ENCODE measurements at regions not wholly inside any gene's neighbourhood (a gene's known extent, or its start where the extent isn't known, plus 50 kb on each side); places are given as distances from the start of the nearest gene placed in this dataset.

DNA sequence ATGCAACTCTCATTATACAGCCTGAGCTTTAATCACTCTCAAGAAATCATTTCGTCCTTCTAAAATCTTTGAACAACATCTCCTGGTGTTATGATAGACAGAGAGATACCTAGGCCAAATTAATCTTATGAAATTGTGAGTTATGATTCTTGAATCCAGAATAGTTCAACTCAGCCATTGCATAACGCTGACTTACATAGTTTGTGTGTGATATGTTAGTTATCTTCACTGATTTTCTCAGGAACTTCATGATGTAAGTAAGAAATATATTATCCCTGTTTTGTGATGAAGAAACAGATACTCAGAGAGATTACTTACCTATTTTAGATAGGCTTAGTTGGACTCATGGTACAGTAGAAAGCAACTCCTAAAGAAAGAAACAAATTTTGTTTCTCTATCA lies 684.4 kb downstream of the ZEB2 start:
- Histone ChIP-seq H3K9me3 (ENCODE audit: control insufficient read depth, low read length) (no peaks in the 10 kb centered on the region), H3K4me1 (ENCODE audit: control insufficient read depth, insufficient read depth, low read length, poor library complexity, severe bottlenecking) (no peaks in the 10 kb centered on the region), H3K4me3 (ENCODE audit: insufficient read depth, low read depth, low read length, poor library complexity, severe bottlenecking) (no peak overlapping the region), H3K36me3 (ENCODE audit: control insufficient read depth, insufficient read depth, low read length) (no peaks in the 10 kb centered on the region), H3K27ac (ENCODE audit: insufficient read depth, low read length, poor library complexity, severe bottlenecking) (no peak overlapping the region), H3K27me3 (replicated peaks; ENCODE audit: control insufficient read depth, insufficient read depth, low read length, poor library complexity, severe bottlenecking) (no peaks in the 10 kb centered on the region)
- DNase-seq = no peak

DNA sequence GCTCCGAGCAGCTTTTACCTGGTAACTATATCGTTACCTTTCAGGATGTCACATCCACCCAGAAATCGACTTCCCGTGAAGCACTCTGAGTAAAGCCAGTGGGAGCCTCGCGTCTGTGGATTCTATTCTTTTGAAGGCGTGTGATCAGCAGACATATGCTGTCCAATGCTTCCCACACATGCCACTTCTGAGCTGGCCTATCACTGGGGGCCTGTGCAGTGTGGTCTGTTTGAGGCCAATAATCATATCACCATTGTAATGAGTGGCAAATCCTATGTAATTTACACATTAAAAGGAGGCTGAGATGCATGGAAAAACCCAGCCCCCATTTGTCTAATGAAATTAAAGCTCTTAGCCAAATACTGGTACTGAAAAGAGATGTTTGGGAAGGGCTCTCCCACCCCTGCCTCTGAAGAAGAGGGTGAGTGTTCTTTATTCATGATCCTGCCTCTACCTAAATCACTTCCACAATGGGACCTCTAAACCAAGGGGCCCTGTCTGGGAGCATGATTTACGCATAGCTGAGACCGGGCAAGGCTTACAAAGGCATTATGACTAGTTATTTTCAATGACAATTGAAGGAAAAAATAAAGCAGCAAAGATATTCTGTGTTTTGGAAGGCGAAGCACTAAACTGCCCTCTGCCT lies 686.8 kb downstream of the ZEB2 start:
- no peaks in the 10 kb centered on the region for H3K4me1 ChIP-seq (ENCODE audit: control insufficient read depth, insufficient read depth, low read length, poor library complexity, severe bottlenecking)
- no peak overlapping the region for H3K4me3 ChIP-seq (ENCODE audit: insufficient read depth, low read depth, low read length, poor library complexity, severe bottlenecking)
- no peaks in the 10 kb centered on the region for H3K9me3 ChIP-seq (ENCODE audit: control insufficient read depth, low read length)
- no peaks in the 10 kb centered on the region for H3K27me3 ChIP-seq (replicated peaks; ENCODE audit: control insufficient read depth, insufficient read depth, low read length, poor library complexity, severe bottlenecking)
- H3K27ac ChIP-seq (ENCODE audit: insufficient read depth, low read length, poor library complexity, severe bottlenecking) = no peak overlapping the region
- no peak for DNase-seq
- H3K36me3 ChIP-seq (ENCODE audit: control insufficient read depth, insufficient read depth, low read length) = no peaks in the 10 kb centered on the region

GRCh38 chr2:143830476-143830875 lies 689.4 kb downstream of the ZEB2 start:
- no peaks in the 10 kb centered on the region for H3K9me3 ChIP-seq (ENCODE audit: control insufficient read depth, low read length)
- no peak overlapping the region for H3K4me3 ChIP-seq (ENCODE audit: insufficient read depth, low read depth, low read length, poor library complexity, severe bottlenecking)
- H3K36me3 ChIP-seq (ENCODE audit: control insufficient read depth, insufficient read depth, low read length) = no peaks in the 10 kb centered on the region
- H3K27me3 ChIP-seq (replicated peaks; ENCODE audit: control insufficient read depth, insufficient read depth, low read length, poor library complexity, severe bottlenecking) = no peaks in the 10 kb centered on the region
- no peak overlapping the region for H3K27ac ChIP-seq (ENCODE audit: insufficient read depth, low read length, poor library complexity, severe bottlenecking)
- no peak for DNase-seq
- H3K4me1 ChIP-seq (ENCODE audit: control insufficient read depth, insufficient read depth, low read length, poor library complexity, severe bottlenecking) = no peaks in the 10 kb centered on the region

DNA sequence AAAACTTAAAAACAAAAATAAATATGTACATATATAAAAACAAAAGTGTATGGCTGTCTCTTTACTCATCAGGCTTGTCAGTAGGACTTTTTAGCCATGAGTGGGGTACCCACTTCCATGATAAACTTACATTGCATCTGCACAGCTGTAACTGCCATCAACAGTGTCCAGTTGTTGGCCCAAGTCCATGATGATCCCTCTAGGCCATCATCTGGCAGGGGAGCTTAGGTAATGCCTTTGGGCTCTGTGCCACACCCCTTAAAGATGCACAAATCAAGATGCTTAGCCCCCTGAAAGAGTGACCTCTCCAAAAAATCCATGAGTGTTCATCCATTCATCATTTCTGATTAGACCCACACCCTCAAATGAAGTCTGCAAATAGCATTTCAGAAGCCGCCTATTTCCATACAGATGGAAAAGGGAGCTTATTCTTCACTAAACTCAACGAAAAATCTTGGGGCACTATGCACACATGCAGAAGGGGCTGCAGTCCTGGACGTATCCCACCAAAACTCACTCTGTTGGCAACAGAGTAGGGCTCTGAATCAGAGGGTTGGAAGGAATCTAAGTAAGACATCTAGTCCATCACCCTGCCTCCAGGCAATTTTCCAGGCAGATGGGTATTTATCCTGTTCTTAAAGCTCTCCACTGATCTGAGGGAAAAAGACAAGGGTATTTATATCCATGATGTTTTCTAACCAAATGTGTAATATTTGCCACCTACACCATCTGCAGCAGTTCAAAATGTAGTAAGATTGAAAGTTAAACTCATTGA lies 691.0 kb downstream of the ZEB2 start:
- H3K36me3 ChIP-seq (ENCODE audit: control insufficient read depth, insufficient read depth, low read length) = no peaks in the 10 kb centered on the region
- H3K4me1 ChIP-seq (ENCODE audit: control insufficient read depth, insufficient read depth, low read length, poor library complexity, severe bottlenecking) = no peaks in the 10 kb centered on the region
- no peaks in the 10 kb centered on the region for H3K9me3 ChIP-seq (ENCODE audit: control insufficient read depth, low read length)
- H3K27me3 ChIP-seq (replicated peaks; ENCODE audit: control insufficient read depth, insufficient read depth, low read length, poor library complexity, severe bottlenecking) = no peaks in the 10 kb centered on the region
- H3K27ac ChIP-seq (ENCODE audit: insufficient read depth, low read length, poor library complexity, severe bottlenecking) = no peak overlapping the region
- H3K4me3 ChIP-seq (ENCODE audit: insufficient read depth, low read depth, low read length, poor library complexity, severe bottlenecking) = no peak overlapping the region
- DNase-seq = no peak

- H3K27ac ChIP-seq (ENCODE audit: insufficient read depth, low read length, poor library complexity, severe bottlenecking) = no peak overlapping the region
- H3K4me3 ChIP-seq (ENCODE audit: insufficient read depth, low read depth, low read length, poor library complexity, severe bottlenecking) = no peak overlapping the region
- no peaks in the 10 kb centered on the region for H3K9me3 ChIP-seq (ENCODE audit: control insufficient read depth, low read length)
- H3K36me3 ChIP-seq (ENCODE audit: control insufficient read depth, insufficient read depth, low read length) = no peaks in the 10 kb centered on the region
- no peaks in the 10 kb centered on the region for H3K4me1 ChIP-seq (ENCODE audit: control insufficient read depth, insufficient read depth, low read length, poor library complexity, severe bottlenecking)
- no peaks in the 10 kb centered on the region for H3K27me3 ChIP-seq (replicated peaks; ENCODE audit: control insufficient read depth, insufficient read depth, low read length, poor library complexity, severe bottlenecking)
- no peak for DNase-seq
These were observed 695.1 kb downstream of the ZEB2 start for GRCh38 chr2:143824791-143825190.

- Histone ChIP-seq H3K4me3 (ENCODE audit: insufficient read depth, low read depth, low read length, poor library complexity, severe bottlenecking) (no peak overlapping the region), H3K4me1 (ENCODE audit: control insufficient read depth, insufficient read depth, low read length, poor library complexity, severe bottlenecking) (no peaks in the 10 kb centered on the region), H3K9me3 (ENCODE audit: control insufficient read depth, low read length) (no peaks in the 10 kb centered on the region), H3K36me3 (ENCODE audit: control insufficient read depth, insufficient read depth, low read length) (no peaks in the 10 kb centered on the region), H3K27me3 (replicated peaks; ENCODE audit: control insufficient read depth, insufficient read depth, low read length, poor library complexity, severe bottlenecking) (no peaks in the 10 kb centered on the region), H3K27ac (ENCODE audit: insufficient read depth, low read length, poor library complexity, severe bottlenecking) (no peak overlapping the region)
- no peak for DNase-seq
These were observed 694.7 kb downstream of the ARHGAP15 start for GRCh38 chr2:143823876-143824275.

- no peaks in the 10 kb centered on the region for H3K4me1 ChIP-seq (ENCODE audit: control insufficient read depth, insufficient read depth, low read length, poor library complexity, severe bottlenecking)
- no peak overlapping the region for H3K27ac ChIP-seq (ENCODE audit: insufficient read depth, low read length, poor library complexity, severe bottlenecking)
- no peaks in the 10 kb centered on the region for H3K27me3 ChIP-seq (replicated peaks; ENCODE audit: control insufficient read depth, insufficient read depth, low read length, poor library complexity, severe bottlenecking)
- no peak overlapping the region for H3K4me3 ChIP-seq (ENCODE audit: insufficient read depth, low read depth, low read length, poor library complexity, severe bottlenecking)
- H3K9me3 ChIP-seq (ENCODE audit: control insufficient read depth, low read length) = no peaks in the 10 kb centered on the region
- no peaks in the 10 kb centered on the region for H3K36me3 ChIP-seq (ENCODE audit: control insufficient read depth, insufficient read depth, low read length)
- no peak for DNase-seq
These were observed 694.1 kb downstream of the ARHGAP15 start for GRCh38 chr2:143823296-143823695.

DNA sequence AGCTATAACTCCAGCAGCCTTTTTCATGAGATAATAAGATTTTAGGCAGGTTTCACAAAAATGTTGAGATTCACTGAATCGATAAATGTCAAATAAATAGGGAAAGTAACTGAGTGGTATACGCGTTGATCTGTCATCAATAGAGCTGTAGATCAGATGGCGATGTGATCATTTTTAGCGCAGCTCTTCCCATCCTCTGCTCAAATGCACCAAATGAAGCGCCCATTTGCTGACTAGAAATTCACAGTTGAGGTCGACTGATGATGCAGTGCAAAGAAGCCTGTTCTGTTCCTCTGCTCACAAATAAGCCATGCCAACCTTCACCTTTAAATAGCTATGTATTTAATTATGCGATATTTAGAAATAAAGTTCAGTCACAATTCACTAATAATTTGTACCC lies 693.5 kb downstream of the ARHGAP15 start:
- DNase-seq = no peak
- H3K36me3 ChIP-seq (ENCODE audit: control insufficient read depth, insufficient read depth, low read length) = no peaks in the 10 kb centered on the region
- no peaks in the 10 kb centered on the region for H3K9me3 ChIP-seq (ENCODE audit: control insufficient read depth, low read length)
- H3K27me3 ChIP-seq (replicated peaks; ENCODE audit: control insufficient read depth, insufficient read depth, low read length, poor library complexity, severe bottlenecking) = no peaks in the 10 kb centered on the region
- no peak overlapping the region for H3K27ac ChIP-seq (ENCODE audit: insufficient read depth, low read length, poor library complexity, severe bottlenecking)
- H3K4me3 ChIP-seq (ENCODE audit: insufficient read depth, low read depth, low read length, poor library complexity, severe bottlenecking) = no peak overlapping the region
- no peaks in the 10 kb centered on the region for H3K4me1 ChIP-seq (ENCODE audit: control insufficient read depth, insufficient read depth, low read length, poor library complexity, severe bottlenecking)

DNA sequence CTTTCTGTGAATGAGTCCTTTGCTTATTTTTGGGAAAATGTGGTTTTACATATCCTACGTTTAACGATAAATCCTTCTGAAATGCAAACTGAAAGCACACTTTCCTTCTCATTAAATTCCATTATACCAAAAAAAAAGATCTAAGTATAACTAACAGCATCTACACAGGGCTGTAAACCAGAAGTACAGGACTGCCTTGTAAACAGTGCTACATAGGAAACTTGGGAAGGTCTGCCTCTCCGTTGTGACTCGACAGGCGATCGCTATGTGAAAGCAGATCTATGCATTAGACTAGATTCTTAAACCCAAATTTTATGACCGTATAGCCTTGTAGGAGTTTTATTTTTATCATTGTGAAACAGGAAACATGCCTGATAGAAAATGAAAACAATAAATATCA lies 690.5 kb downstream of the ARHGAP15 start:
- Histone ChIP-seq H3K27ac (ENCODE audit: insufficient read depth, low read length, poor library complexity, severe bottlenecking) (no peak overlapping the region), H3K27me3 (replicated peaks; ENCODE audit: control insufficient read depth, insufficient read depth, low read length, poor library complexity, severe bottlenecking) (no peaks in the 10 kb centered on the region), H3K9me3 (ENCODE audit: control insufficient read depth, low read length) (no peaks in the 10 kb centered on the region), H3K4me1 (ENCODE audit: control insufficient read depth, insufficient read depth, low read length, poor library complexity, severe bottlenecking) (no peaks in the 10 kb centered on the region), H3K36me3 (ENCODE audit: control insufficient read depth, insufficient read depth, low read length) (no peaks in the 10 kb centered on the region), H3K4me3 (ENCODE audit: insufficient read depth, low read depth, low read length, poor library complexity, severe bottlenecking) (no peak overlapping the region)
- no peak for DNase-seq

DNA sequence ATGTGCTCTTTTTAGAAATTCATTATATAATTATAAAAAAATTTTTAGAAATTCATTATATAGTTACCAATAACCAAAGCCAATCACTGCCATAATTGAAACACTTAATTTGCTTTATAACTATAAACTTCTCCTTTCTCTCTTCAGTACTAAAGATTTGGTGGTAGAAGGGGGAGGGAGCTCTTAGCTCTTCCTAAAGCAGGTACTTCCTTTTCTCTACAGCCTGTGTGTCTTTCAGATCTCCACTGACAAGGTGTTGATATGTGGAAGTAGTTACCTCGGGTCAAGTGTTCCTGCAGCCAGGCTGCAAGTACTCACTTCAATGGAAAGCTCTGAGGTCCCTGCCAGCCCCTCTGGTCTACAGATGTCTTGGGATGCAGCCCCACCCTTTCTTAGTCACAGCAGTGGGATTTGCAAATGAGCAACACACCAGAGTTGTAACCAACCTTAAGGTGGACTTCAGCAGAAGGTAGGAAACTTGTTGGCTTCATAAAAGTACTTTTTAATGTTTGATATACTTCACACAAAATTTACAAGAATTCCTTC lies 690.0 kb downstream of the ARHGAP15 start:
- Histone ChIP-seq H3K36me3 (ENCODE audit: control insufficient read depth, insufficient read depth, low read length) (no peaks in the 10 kb centered on the region), H3K27ac (ENCODE audit: insufficient read depth, low read length, poor library complexity, severe bottlenecking) (no peak overlapping the region), H3K9me3 (ENCODE audit: control insufficient read depth, low read length) (no peaks in the 10 kb centered on the region), H3K4me1 (ENCODE audit: control insufficient read depth, insufficient read depth, low read length, poor library complexity, severe bottlenecking) (no peaks in the 10 kb centered on the region), H3K4me3 (ENCODE audit: insufficient read depth, low read depth, low read length, poor library complexity, severe bottlenecking) (no peak overlapping the region), H3K27me3 (replicated peaks; ENCODE audit: control insufficient read depth, insufficient read depth, low read length, poor library complexity, severe bottlenecking) (no peaks in the 10 kb centered on the region)
- DNase-seq = no peak
